GM19023 (cell line): ENCODE measurements at regions not wholly inside any gene's neighbourhood (a gene's known extent, or its start where the extent isn't known, plus 50 kb on each side); places are given as distances from the start of the nearest gene placed in this dataset.
"Not testable (repeated sequence)": the region's sequence is repeated elsewhere in the genome, so short reads cannot be mapped to it uniquely, and the experiment has no call there.

ENCODE experiments used
- ATAC-seq: cut with Tn5 transposase; IDR thresholded peaks from one replicate; pipeline ENCODE4 v1.9.1; 2021; ENCODE audit warnings: mild to moderate bottlenecking, moderate library complexity; ENCODE audit not compliant: unreplicated experiment

DNA sequence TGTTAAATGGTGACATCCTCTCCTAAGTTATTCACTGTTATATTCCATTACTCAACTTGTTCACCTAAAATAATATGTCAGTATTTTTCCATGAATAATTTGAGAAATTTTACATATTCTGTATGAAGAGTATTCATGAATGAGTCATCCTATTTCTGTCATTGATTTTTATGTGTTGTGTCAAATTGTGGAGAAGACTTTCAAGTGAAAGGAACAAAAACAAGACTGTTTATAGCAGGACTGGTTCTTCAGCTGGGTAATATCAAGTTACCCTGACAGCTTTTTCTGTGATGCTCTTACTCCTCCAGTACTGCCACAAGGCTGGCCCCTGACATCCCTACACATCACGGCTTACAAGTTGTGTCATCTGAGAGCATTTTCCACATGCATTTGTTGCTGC is 847.7 kb downstream of the NCAM2 start:
- no peak for ATAC-seq

DNA sequence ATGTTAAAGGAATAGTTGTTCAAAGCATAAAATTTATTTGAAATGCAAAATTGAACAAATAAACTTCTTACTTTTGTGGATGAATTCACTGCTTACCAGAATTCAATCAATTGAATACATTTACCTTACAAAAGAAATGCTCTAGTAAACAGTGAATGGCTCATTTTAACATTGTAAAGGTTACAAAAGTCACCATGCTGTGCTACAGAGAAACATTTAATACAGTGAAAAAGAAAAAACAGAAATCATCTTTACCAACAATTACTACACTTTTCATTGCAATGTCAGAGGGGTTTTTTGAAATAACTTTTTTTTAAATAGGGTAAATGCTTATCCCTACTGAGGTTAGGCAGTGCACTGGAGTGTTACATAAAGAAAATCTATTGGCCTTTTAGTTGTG is 853.0 kb downstream of the NCAM2 start:
- no peak for ATAC-seq

DNA sequence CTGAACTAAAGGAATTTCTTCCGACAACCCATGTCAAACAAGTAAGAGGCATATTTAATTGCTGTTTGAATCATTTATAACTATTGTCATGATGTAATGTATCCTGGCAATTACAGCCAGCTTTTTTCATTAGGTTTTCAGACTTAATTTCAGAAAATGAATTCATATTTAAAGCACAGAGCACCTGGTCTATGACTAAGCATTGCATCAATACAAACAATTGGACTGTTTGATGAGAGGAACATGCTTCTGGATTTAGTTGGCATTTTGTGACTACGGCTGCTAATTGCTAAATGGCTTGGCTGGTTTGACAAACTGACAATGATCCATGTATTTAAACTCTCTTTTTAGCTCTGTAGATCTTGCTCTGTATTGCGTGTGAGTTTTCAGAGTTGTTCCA is 853.4 kb downstream of the NCAM2 start:
- no peak for ATAC-seq

DNA sequence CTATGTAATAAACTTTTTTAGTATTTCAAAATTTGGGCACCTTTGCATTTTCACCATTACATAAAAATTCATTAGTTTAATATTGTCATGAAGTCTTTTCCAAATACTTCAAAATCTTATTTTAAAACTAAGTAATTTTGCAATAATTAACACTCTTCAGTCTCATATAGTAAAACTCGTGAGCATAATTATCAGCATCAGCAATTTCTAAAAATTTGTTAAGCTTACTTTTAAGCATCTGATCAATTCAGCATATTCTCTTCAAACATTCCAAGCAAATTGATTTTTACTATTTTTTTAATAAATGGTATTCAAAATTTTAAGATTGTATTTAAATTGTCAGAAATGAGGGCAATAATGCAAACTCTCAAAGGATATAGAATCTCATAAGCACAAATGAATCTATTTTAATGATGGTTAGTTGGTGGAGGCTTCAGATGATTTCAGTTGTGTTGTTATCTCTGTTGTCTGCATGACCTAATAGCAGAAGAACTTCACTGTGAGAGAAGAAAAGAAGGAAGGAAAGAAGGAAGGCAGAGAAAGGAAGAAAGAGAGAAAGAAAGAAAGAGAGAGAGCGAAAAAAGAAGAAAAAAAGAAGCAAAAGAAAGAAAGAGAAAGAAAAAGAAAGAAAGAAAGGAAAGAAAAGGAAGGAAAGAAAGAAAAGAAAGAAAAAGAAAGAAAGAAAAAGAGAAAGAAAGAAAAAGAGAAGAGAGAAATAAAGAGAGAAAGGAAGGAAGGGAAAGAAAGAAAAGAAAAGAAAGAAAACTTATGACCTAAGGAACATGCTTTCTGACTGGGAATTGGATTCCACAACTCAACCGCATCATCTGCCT is 860.5 kb downstream of the NCAM2 start:
- no peak for ATAC-seq

DNA sequence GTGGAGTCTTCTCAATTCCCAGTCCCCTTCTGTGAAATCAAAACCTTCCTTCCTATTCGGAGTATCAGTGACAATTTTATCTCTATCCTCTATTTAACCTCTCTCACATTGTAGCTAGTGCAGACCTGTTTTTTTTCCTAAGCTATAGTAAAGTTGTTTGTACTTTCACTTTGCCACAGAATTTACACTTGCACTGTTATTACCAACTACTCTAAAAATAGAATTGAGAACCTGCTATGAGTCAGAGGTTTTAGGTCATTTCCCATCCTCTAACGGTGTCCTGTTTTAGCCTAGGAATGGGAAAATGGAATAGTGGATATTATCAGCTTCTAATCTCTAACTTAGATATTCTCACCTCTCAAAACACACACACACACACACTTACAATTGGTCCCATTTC is 862.7 kb downstream of the NCAM2 start:
- no peak for ATAC-seq

DNA sequence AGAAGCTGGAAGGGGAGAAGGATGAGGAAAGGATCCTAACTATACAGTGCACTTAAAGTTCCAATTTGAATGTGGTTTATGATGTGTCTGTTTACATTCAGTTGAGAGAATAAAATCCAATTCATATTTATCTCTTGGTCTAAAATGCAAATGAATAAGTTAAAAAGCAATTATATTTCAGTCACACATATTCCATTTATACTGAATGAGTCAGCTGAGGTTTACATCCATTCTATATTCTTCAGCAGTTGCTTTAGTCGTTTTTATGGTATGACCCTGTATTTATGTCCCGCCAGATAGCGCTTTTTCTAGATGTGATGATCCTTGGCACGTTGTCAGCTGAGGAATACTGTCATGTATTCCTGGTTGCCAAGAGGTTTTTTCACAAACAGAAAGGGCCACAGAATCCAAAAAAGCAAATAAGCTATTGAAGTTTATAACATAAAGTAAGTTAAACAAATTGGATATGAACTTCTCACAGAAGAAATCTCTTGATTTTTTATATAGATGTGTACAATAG is 866.2 kb downstream of the NCAM2 start:
- ATAC-seq: no peak

DNA sequence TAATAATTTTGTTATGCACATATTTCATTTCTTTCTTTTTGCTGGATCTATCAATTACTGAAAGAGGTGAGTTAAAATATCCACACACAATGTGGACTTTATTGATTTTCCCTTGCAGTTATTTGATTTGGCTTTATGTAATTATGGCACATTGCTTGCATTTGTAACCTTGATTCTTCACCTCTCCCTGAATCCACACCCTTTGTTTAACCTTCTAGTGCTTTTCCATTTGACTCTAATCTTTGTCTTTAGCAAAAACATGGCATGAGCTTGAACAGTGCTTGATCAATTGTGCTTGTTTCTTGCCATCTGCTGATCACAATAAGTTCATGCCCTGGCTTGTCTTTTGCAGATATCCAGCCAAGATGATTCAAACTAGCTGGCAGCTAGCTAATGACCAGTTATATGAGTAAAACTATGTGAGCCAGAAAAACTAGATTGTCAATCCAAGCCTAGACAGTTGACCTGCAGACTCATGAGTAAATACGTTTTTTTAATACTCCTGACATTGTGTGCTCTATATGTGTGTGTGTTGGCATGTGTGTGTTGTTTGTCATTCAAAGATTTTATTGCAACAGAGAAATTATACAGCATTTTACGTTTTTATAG is 899.2 kb downstream of the NCAM2 start:
- no peak for ATAC-seq

DNA sequence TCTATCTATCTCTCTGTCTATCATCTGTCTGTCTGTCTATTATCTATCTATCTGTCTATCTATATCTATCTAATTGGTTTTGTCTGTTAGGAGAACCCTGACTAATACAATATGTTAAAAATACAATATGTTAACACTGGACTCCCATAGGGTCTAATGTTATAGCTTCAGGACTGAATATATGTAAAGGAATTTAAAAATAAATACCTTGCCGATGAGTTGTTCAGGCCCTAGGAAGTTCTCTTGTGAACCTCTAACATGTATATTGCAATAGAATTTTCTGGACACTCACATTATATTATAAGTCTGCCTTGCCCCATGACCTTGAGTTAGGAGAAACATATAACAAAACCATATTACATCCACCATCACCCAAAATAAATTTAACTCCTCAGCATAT is 900.6 kb downstream of the NCAM2 start:
- ATAC-seq: no peak

DNA sequence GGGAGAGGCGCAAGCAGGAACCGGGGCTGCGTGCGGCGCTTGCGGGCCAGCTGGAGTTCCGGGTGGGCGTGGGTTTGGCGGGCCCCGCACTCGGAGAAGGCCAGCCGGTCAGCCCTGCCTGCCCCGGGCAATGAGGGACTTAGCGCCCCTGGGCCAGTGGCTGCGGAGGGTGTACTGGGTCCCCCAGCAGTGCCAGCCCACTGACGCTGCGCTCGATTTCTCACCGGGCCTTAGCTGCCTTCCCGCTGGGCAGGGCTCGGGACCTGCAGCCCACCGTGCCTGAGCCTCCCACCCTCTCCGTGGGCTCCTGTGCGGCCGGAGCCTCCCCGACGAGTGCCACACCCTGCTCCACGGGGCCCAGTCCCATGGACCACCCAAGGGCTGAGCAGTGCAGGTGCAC is 904.2 kb downstream of the NCAM2 start:
- ATAC-seq: not testable (repeated sequence)

DNA sequence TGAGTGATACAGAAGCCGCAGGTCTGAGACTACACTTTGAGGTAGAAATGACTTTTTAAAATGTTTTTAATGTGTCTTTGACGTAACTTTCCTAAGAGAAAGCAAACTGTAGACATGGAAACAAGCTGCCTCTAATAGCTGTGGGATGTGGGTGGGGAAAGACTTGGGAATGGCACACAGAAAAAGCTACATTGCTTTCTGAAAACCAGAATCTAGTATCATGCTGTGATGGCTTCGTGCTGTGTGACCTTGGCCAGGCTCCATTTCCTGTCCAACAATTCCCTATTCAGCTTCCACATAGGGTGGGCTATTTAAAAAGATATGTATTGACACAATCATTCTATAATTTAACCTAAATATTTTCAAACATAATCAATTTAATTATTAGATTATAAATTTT is 909.1 kb downstream of the NCAM2 start:
- no peak for ATAC-seq

DNA sequence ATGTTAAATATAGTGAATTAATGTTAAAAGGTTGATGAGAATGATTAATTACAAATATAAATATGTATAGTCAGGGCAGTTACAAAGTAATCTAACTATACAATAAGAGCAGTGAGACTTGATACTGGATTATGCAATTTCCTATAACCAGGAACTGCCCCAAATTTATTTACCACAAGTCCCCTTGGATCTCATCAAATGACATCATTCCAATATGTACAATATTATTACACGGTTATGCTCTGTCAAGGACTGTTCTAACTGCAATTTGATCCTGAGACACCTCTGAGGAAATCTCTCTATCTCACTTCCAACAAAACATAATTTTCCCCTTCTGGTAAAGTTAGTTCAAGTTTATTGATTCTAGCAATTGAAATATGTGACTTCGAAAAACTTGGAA is 917.6 kb downstream of the NCAM2 start:
- no peak for ATAC-seq

DNA sequence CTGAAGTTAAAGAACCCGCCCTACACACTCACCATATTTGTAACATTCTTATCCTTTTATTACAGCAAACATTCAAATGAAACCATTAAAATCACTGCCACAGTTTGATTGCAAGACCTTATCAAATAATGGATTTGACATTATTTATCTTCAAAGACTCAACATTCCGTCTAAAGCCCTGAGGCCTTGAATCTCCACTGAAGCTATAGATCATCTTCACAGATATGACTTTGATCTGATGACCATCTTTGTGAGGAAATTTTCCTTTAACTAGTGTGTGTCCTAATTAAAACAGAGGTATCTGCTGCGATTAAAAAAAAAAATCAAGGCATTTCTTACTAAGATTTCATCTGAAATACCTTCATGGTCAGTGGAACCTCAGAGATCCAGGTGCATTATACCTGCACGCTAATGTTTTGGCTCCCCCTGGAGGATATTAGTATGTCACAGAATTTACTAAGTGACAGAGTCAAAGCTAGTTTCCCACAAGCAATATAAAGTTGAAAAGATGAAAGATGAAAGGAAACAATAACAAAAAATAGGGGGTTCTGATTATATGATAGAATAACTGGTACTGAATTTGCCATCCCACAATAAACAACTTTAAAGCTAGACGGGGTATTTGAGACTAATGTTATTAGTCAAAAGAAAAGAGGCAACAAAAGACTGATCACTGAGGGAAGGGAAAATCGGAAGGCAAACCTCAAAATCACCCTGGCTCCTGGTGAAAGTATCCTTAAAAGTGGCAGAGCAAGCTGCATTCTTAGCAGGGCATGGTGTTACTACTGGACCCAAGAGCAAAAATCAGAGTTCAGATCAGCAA is 923.4 kb downstream of the NCAM2 start:
- no peak for ATAC-seq

DNA sequence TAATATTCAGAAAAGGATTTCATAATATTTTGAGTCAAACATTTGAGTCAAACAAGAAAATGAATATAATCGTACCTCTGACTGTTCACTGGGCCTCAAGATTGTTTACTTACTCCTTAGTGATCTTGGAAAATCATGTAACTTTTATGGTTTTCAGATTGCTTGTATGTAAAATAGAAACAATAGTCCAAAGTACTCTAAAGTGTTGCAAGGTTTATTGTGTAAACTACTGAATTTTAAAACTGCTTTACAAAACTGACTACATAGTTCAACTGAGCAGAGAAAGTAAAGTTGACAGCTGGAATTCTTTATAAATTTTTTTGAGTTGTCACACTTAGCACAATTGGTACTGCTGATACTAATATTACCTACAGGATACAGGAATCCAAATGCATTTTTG is 931.0 kb downstream of the NCAM2 start:
- ATAC-seq: no peak

DNA sequence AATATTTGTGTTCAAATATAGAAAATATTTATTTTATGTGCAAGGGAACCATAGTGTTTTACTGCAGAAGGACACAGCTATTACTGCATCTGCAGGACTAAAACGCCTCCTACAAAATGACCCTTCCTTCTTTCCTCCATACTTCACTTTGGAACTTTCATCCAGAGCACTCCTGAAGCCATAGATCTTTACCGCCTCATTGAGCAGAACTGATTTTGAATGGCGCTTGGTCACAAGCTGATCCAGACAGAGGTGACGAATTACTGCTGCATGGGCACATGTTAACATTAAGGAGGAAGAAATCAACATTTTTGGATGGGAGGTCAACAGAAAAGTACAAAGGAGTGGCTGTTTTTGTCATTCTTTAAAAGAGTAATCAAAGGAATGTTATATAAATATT is 931.6 kb downstream of the NCAM2 start:
- no peak for ATAC-seq

DNA sequence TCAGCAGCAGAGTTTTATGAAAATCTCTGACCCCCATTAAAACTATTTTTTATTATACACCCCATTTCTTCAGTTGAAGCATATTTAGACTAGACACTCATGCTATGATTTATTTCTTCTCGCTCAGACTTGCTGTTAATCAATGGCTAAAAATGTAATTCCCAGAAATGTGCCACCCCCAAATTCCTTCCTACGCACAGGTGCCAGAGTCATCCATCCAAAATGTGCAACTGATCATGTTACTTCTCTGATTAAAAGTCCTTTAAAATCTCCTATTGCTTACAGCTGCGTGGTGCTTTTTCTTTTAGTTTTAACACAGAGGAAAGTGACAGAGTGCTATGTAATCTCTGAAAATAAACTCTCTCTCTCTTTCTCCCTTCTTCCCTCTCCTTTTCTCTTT is 954.4 kb downstream of the NCAM2 start:
- no peak for ATAC-seq

DNA sequence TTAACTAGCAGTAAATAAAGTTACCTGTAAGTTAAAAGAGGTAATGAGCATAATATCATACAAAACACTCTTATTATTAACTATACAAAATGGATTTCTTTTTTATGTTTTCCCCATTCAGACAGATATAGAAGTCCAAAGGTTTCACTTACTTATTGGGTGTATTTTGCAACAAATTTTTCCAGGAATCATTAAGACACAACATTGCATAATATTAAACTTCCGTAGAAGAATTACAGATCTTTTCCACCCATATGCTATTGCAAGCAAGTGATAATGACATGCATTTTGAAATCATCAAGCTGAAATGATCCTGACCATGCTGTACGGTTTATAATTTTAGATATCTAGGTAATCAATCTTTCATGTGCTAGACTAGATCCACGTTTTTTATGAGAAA is 957.0 kb downstream of the NCAM2 start:
- ATAC-seq: no peak

DNA sequence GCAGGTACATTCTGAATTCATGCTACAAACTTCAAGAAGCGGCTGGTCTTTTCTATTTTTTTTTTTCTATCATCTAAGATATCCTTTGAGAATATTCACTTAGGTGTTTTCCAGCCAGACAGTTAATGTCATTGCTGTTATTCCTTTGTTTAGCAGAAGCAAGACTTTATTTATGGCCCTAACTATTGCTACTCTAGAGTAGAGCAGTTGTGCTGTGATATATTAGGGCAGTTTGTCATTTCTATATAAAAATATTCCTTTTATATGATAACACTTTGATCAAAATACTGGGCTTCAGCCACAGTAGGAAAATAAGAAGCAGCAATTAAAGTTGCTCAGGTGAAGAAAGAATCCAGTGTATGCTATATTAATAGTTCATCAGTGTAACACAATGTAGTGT is 959.3 kb downstream of the NCAM2 start:
- no peak for ATAC-seq

DNA sequence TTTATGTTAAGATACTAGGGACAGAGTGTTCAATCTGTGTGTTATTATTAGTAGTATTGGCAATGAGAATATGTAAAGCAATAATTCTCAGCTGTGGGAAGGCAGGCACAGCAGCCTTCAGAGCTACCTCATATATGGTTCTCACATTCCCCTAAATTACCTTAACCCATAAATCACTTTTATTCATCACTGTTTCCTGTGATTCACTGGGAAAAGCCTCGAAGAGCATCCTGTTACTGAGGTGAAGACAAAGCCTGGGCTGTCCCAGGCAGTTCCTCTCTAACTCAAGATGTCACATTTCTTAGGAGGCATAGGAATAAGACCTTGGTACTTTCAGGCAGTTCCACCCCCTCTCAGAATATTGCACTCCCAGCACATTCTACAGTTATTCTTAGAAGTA is 965.7 kb downstream of the NCAM2 start:
- ATAC-seq: no peak

DNA sequence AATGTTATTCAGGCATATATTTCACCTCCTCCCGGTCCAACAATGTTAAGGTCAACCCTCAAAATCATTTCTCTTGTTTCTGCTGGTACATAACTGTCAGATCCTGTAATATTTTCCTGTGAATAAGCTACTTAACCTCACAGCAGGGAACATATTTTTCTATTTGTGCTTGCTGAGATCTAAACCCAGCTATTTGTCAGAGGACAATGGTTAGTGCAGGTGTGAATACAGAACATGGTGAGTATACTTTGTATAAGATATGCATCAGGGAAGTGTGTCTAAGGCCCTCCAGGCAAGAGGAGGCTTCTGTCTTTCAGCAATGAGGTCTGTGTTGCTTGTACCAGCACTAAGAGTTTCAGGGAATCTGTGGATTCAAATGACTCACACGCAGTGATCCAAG is 970.6 kb downstream of the NCAM2 start:
- no peak for ATAC-seq

DNA sequence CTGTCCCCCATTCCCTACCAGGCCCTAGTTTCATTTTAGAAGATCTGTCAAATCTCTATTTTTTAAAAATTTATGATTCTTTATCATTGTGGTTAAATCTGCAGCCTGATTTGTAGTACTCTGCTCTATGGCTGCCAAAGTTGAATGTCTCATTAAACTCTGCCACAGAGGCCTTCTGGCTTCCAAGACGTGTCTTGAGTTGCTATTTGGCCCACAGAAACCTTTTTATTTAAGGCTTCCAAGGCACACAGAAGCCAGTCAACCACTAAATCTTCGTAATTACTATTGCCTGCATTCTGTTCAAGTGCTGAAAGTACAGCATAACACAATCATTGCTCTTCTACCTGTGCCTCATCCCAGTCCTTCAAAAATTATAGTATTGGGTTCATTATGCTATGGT is 971.0 kb downstream of the NCAM2 start:
- no peak for ATAC-seq

DNA sequence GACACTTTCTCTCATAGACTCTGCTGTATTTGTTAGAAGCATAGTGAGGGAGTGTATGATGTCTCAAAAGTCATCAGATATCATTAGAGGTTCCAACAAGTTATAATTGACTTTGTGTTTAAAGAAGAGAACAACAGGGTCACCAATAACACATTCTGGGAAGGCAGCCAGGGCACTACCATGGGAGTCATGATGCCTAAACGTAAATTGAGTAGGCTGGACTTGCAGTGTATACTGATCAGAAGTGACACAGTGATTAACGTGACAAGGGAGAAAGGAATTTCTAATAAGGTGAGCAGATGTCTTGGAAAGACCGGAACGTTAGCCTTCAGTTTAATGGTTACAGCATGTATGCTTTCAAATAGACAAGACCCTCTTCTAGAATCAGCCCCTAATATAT is 973.2 kb downstream of the NCAM2 start:
- ATAC-seq: no peak

DNA sequence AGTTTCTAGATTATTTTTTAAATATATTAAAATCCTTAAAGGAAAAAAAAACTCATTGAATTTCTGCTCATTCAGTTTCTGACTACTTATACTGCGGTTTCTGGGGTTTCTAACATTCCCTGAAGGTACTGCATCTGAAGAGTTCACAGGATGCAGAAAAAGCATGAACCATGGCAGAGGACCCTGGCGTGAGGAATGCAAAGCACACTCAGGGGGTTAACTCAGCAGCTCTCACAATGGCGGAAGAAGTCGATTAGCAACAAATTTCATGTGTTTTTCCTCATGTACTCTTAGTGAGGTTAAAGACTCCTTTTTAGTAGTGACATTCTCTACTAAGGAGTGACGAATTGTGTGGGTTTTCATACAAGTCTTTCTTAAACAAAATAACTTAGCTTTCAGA is 975.6 kb downstream of the NCAM2 start:
- ATAC-seq: no peak
